MM.1S (cell line): ENCODE measurements at regions not wholly inside any gene's neighbourhood (a gene's known extent, or its start where the extent isn't known, plus 50 kb on each side); places are given as distances from the start of the nearest gene placed in this dataset.

Source experiments
- DNase-seq: peaks from one replicate; pipeline ENCODE4 v3.0.0-alpha.2; 2015
- H2AFZ ChIP-seq: fragments of 300-600 bp; sonication (generic); 2 replicates; pipeline ENCODE4 v1.6.0; 2016; ENCODE audit warnings: antibody characterized with exemption, low read length
- H3F3A ChIP-seq: fragments of 300-600 bp; sonication (generic); 2 replicates; pipeline ENCODE4 v1.6.1; 2016; ENCODE audit warnings: mild to moderate bottlenecking, antibody characterized with exemption, low read length, moderate library complexity, mixed read lengths; ENCODE audit not compliant: insufficient read depth
- H3K27ac ChIP-seq: fragments of 300-600 bp; sonication (generic); 2 replicates; pipeline ENCODE4 v1.5.1; 2016; ENCODE audit warnings: mild to moderate bottlenecking, low read length
- H3K27me3 ChIP-seq: fragments of 300-600 bp; sonication (generic); replicated peaks from 2 replicates; pipeline ENCODE4 v1.6.0; 2016; ENCODE audit warnings: low read length; ENCODE audit not compliant: insufficient read depth
- H3K36me3 ChIP-seq: fragments of 300-600 bp; sonication (generic); replicated peaks from 2 replicates; pipeline ENCODE4 v1.6.1; 2016; ENCODE audit warnings: mild to moderate bottlenecking, low read length, mixed read lengths; ENCODE audit not compliant: insufficient read depth
- H3K4me1 ChIP-seq: fragments of 300-600 bp; sonication (generic); 2 replicates; pipeline ENCODE4 v1.6.1; 2016; ENCODE audit warnings: low read length, mixed read lengths
- H3K4me2 ChIP-seq: fragments of 300-600 bp; sonication (generic); 2 replicates; pipeline ENCODE4 v1.6.0; 2016; ENCODE audit warnings: low read depth, low read length
- H3K4me3 ChIP-seq: fragments of 300-600 bp; sonication (generic); 2 replicates; pipeline ENCODE4 v1.5.1; 2016; ENCODE audit warnings: low read length, mixed read lengths
- H3K79me2 ChIP-seq: fragments of 300-600 bp; sonication (generic); 2 replicates; pipeline ENCODE4 v1.6.1; 2016; ENCODE audit warnings: mixed run types, low read length, mixed read lengths
- H3K9ac ChIP-seq: fragments of 300-600 bp; sonication (generic); 2 replicates; pipeline ENCODE4 v1.6.1; 2016; ENCODE audit warnings: low read length, mixed read lengths
- H3K9me2 ChIP-seq: fragments of 300-600 bp; sonication (generic); replicated peaks from 2 replicates; pipeline ENCODE4 v1.6.1; 2016; ENCODE audit warnings: mild to moderate bottlenecking, low read length, mixed read lengths; ENCODE audit not compliant: insufficient read depth
- H3K9me3 ChIP-seq: fragments of 300-600 bp; sonication (generic); replicated peaks from 2 replicates; pipeline ENCODE4 v1.6.1; 2016; ENCODE audit warnings: mild to moderate bottlenecking, low read length, mixed read lengths; ENCODE audit not compliant: insufficient read depth
- H4K20me1 ChIP-seq: fragments of 300-600 bp; sonication (generic); 2 replicates; pipeline ENCODE4 v1.6.1; 2016; ENCODE audit warnings: mild to moderate bottlenecking, low read length, moderate library complexity, mixed read lengths; ENCODE audit not compliant: insufficient read depth
- CTCF ChIP-seq: fragments of 300-600 bp; sonication (generic); IDR thresholded peaks from 2 replicates; pipeline ENCODE4 v1.5.1; 2016; ENCODE audit warnings: antibody characterized with exemption, low read length, mixed read lengths
- EZH2 ChIP-seq: fragments of 300-600 bp; sonication (generic); optimal IDR thresholded peaks from 2 replicates; pipeline ENCODE3; 2017; ENCODE audit warnings: low read depth, mild to moderate bottlenecking, antibody characterized with exemption, low read length, mixed read lengths
- EZH2phosphoT487 ChIP-seq: fragments of 300-600 bp; sonication (generic); IDR thresholded peaks from 2 replicates; pipeline ENCODE4 v1.6.1; 2018; ENCODE audit warnings: antibody characterized with exemption, low read length

- H2AFZ ChIP-seq, result no peak overlapping the region
- H3K27me3 ChIP-seq, result no peaks in the 10 kb centered on the region
- no peaks in the 10 kb centered on the region for H3K9me2 ChIP-seq
- H3K9ac ChIP-seq, result no peak overlapping the region
- no peak overlapping the region for H3K27ac ChIP-seq
- DNase-seq, result no peak
- no peaks in the 10 kb centered on the region for H3K4me1 ChIP-seq
- H3K79me2 ChIP-seq, result no peaks in the 10 kb centered on the region
- H3K4me3 ChIP-seq, result no peak overlapping the region
- no peaks in the 10 kb centered on the region for H3K36me3 ChIP-seq
- TF ChIP-seq EZH2phosphoT487, result no peak
- no peak for TF ChIP-seq EZH2
- TF ChIP-seq CTCF, result no peak
- H3K4me2 ChIP-seq, result no peak overlapping the region
- no peaks in the 10 kb centered on the region for H3F3A ChIP-seq
- H3K9me3 ChIP-seq, result no peaks in the 10 kb centered on the region
- H4K20me1 ChIP-seq, result no peaks in the 10 kb centered on the region
Observed at GRCh38 chr4:130147641-130148040, 1051.7 kb downstream of the C4orf33 start.

DNA sequence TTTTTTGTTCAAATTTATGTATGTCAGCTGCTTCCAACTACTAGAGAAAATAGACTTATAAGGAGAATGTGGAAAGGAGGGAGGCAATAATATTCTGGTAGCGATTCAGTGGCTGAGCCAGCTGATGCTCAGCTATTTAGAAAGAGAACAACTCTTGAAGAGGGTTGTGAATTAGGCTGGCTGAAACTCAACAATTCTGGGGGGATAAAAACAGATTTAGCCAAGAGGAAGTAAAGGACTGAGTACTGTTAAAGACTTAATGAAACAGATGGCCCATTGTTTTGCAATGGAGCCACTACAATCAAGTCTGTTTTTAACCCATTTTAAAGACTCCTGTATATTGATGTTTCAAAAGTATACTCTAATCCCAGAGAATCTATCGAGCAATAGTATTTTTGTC lies 1058.9 kb downstream of the C4orf33 start:
- Histone ChIP-seq H2AFZ (no peak overlapping the region), H3K9me2 (no peaks in the 10 kb centered on the region), H4K20me1 (no peaks in the 10 kb centered on the region), H3K4me3 (no peak overlapping the region), H3K9ac (no peak overlapping the region), H3K4me1 (no peaks in the 10 kb centered on the region), H3K27ac (no peak overlapping the region), H3K79me2 (no peaks in the 10 kb centered on the region), H3F3A (no peaks in the 10 kb centered on the region), H3K27me3 (no peaks in the 10 kb centered on the region), H3K9me3 (no peaks in the 10 kb centered on the region), H3K4me2 (no peak overlapping the region), H3K36me3 (no peaks in the 10 kb centered on the region)
- TF ChIP-seq CTCF (no peak), EZH2phosphoT487 (no peak)
- no peak for DNase-seq

GRCh38 chr4:130163701-130164100 lies 1067.7 kb downstream of the C4orf33 start:
- Histone ChIP-seq H3K4me1 (no peaks in the 10 kb centered on the region), H3K9ac (no peak overlapping the region), H3K27ac (no peak overlapping the region), H3K4me2 (no peak overlapping the region), H4K20me1 (no peaks in the 10 kb centered on the region), H3K9me3 (no peaks in the 10 kb centered on the region), H2AFZ (no peak overlapping the region), H3K36me3 (no peaks in the 10 kb centered on the region), H3F3A (no peaks in the 10 kb centered on the region), H3K4me3 (no peak overlapping the region), H3K79me2 (no peaks in the 10 kb centered on the region), H3K27me3 (no peaks in the 10 kb centered on the region), H3K9me2 (no peaks in the 10 kb centered on the region)
- TF ChIP-seq EZH2phosphoT487, result no peak
- TF ChIP-seq CTCF, result no peak
- TF ChIP-seq EZH2, result no peak
- DNase-seq, result no peak

DNA sequence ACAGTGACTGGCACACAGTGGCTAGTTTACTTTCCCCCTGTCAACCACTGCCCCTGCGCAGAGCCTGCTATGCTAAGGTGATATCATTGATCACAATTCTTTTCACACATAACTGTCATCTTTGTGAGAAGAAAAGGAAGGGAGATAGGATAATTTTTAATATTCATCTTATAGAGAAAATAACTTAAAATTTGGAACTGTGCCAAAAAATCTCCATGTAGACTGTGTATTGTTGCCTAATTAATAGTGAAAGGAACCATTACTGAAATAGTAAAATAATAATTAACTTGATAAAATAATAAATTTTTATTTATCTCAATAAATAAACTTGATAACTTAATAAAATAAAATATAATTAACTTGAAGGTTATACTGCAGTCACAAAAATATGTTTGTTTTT lies 1069.4 kb downstream of the C4orf33 start:
- Histone ChIP-seq H3K27ac (no peak overlapping the region), H3K4me1 (no peaks in the 10 kb centered on the region), H3K9me2 (no peaks in the 10 kb centered on the region), H3K36me3 (no peaks in the 10 kb centered on the region), H3K79me2 (no peaks in the 10 kb centered on the region), H3K27me3 (no peaks in the 10 kb centered on the region), H3F3A (no peaks in the 10 kb centered on the region), H3K9me3 (no peaks in the 10 kb centered on the region), H3K4me3 (no peak overlapping the region), H3K4me2 (no peak overlapping the region), H2AFZ (no peak overlapping the region), H3K9ac (no peak overlapping the region), H4K20me1 (no peaks in the 10 kb centered on the region)
- no peak for DNase-seq
- TF ChIP-seq EZH2phosphoT487, result no peak
- TF ChIP-seq EZH2, result no peak
- TF ChIP-seq CTCF, result no peak
